ENCODE measurements at regions not wholly inside any gene's neighbourhood (a gene's known extent, or its start where the extent isn't known, plus 50 kb on each side); places are given as distances from the start of the nearest gene placed in this dataset.

GRCh38 chr16:79349803-79350202 lies 250.7 kb downstream of the MAF start:
- TF ChIP-seq CTCF (conservative IDR thresholded peaks at IDR 0.05; ENCODE audit: low read length), result no peak
- no peak for TF ChIP-seq EZH2phosphoT487 (IDR thresholded peaks at IDR 0.05; ENCODE audit: borderline replicate concordance, low read depth, low read length)
